H9 (cell line): ENCODE measurements at regions not wholly inside any gene's neighbourhood (a gene's known extent, or its start where the extent isn't known, plus 50 kb on each side); places are given as distances from the start of the nearest gene placed in this dataset.

Experiments used
- DNase-seq: peaks from one replicate; pipeline ENCODE4 v3.0.0-alpha.2; 2017
- H2AFZ ChIP-seq: one replicate; pipeline ENCODE4 v1.6.1; 2013; ENCODE audit warnings: mild to moderate bottlenecking, low read length, control low read depth, moderate library complexity
- H2AK5ac ChIP-seq: 2 replicates; pipeline ENCODE4 v1.6.1; 2013; ENCODE audit warnings: low read length, control low read depth, mixed read lengths; ENCODE audit not compliant: insufficient read length
- H2BK120ac ChIP-seq: one replicate; pipeline ENCODE4 v1.6.1; 2013; ENCODE audit warnings: low read depth, mild to moderate bottlenecking, low read length, control low read depth, inconsistent platforms; ENCODE audit not compliant: poor library complexity, severe bottlenecking
- H2BK12ac ChIP-seq: 2 replicates; pipeline ENCODE4 v1.6.1; 2013; ENCODE audit warnings: low read length, control low read depth, mixed read lengths, low read depth; ENCODE audit not compliant: insufficient read length
- H2BK15ac ChIP-seq: 2 replicates; pipeline ENCODE4 v1.6.1; 2013; ENCODE audit warnings: low read depth, low read length, control low read depth
- H2BK20ac ChIP-seq: one replicate; pipeline ENCODE4 v1.6.1; 2013; ENCODE audit warnings: low read depth, mild to moderate bottlenecking, low read length, control low read depth, inconsistent platforms; ENCODE audit not compliant: poor library complexity, severe bottlenecking
- H2BK5ac ChIP-seq: 2 replicates; pipeline ENCODE4 v1.6.1; 2013; ENCODE audit warnings: low read length, control low read depth, mixed read lengths; ENCODE audit not compliant: insufficient read length
- H3K14ac ChIP-seq: 2 replicates; pipeline ENCODE4 v1.6.1; 2013; ENCODE audit warnings: low read length, control low read depth; ENCODE audit not compliant: insufficient read depth
- H3K18ac ChIP-seq: 2 replicates; pipeline ENCODE4 v1.6.1; 2013; ENCODE audit warnings: low read depth, mild to moderate bottlenecking, mixed read lengths, low read length, control low read depth; ENCODE audit not compliant: insufficient read length
- H3K23ac ChIP-seq: 2 replicates; pipeline ENCODE4 v1.6.1; 2013; ENCODE audit warnings: low read length, control low read depth, mixed read lengths, low read depth; ENCODE audit not compliant: insufficient read length
- H3K23me2 ChIP-seq: 2 replicates; pipeline ENCODE4 v1.6.1; 2013; ENCODE audit warnings: low read depth, mild to moderate bottlenecking, mixed read lengths, low read length, control low read depth; ENCODE audit not compliant: insufficient read length, poor library complexity, severe bottlenecking
- H3K27ac ChIP-seq: 2 replicates; pipeline ENCODE4 v1.5.1; 2013; ENCODE audit warnings: low read length, control low read depth, mixed read lengths, low read depth; ENCODE audit not compliant: insufficient read length
- H3K27me3 ChIP-seq: 2 replicates; pipeline ENCODE4 v1.6.1; 2013; ENCODE audit warnings: low read length, control low read depth, inconsistent platforms; ENCODE audit not compliant: insufficient read depth
- H3K4ac ChIP-seq: 2 replicates; pipeline ENCODE4 v1.6.1; 2013; ENCODE audit warnings: low read depth, mild to moderate bottlenecking, control low read depth, inconsistent platforms, low read length, moderate library complexity
- H3K4me1 ChIP-seq: 2 replicates; pipeline ENCODE4 v1.6.1; 2013; ENCODE audit warnings: low read length, control low read depth, inconsistent platforms; ENCODE audit not compliant: insufficient read depth
- H3K4me2 ChIP-seq: 2 replicates; pipeline ENCODE4 v1.6.1; 2013; ENCODE audit warnings: low read length, control low read depth, mixed read lengths; ENCODE audit not compliant: insufficient read length, insufficient read depth
- H3K56ac ChIP-seq: 2 replicates; pipeline ENCODE4 v1.6.1; 2013; ENCODE audit warnings: low read depth, mild to moderate bottlenecking, mixed read lengths, low read length, control low read depth; ENCODE audit not compliant: insufficient read length
- H3K79me1 ChIP-seq: 2 replicates; pipeline ENCODE4 v1.6.1; 2013; ENCODE audit warnings: low read depth, mild to moderate bottlenecking, moderate library complexity, low read length, control low read depth, inconsistent platforms; ENCODE audit not compliant: insufficient read depth, poor library complexity, severe bottlenecking
- H3K79me2 ChIP-seq: 2 replicates; pipeline ENCODE4 v1.6.1; 2013; ENCODE audit warnings: low read length, control low read depth, inconsistent platforms; ENCODE audit not compliant: insufficient read depth
- H3K9ac ChIP-seq: 2 replicates; pipeline ENCODE4 v1.6.1; 2013; ENCODE audit warnings: low read length, control low read depth, mixed read lengths; ENCODE audit not compliant: insufficient read length; ENCODE audit errors: extremely low read depth
- H3K9me3 ChIP-seq: one replicate; pipeline ENCODE4 v1.6.1; 2013; ENCODE audit warnings: low read depth, low read length, inconsistent platforms; ENCODE audit not compliant: control insufficient read depth
- H3T11ph ChIP-seq: one replicate; pipeline ENCODE4 v1.6.1; 2013; ENCODE audit warnings: mild to moderate bottlenecking, low read length, control low read depth, inconsistent platforms
- H4K20me1 ChIP-seq: one replicate; pipeline ENCODE4 v1.6.1; 2013; ENCODE audit not compliant: control insufficient read depth, insufficient read length, insufficient read depth
- H4K5ac ChIP-seq: 2 replicates; pipeline ENCODE4 v1.6.1; 2013; ENCODE audit warnings: low read depth, mild to moderate bottlenecking, mixed read lengths, low read length, control low read depth; ENCODE audit not compliant: insufficient read length
- H4K8ac ChIP-seq: replicated peaks from 2 replicates; pipeline ENCODE4 v1.6.1; 2013; ENCODE audit warnings: low read length, control low read depth, mixed read lengths, low read depth; ENCODE audit not compliant: insufficient read length
- H4K91ac ChIP-seq: 2 replicates; pipeline ENCODE4 v1.6.1; 2013; ENCODE audit warnings: low read depth, mild to moderate bottlenecking, moderate library complexity, mixed read lengths, low read length, control low read depth; ENCODE audit not compliant: insufficient read length
- H3K27ac Mint-ChIP-seq, 3 experiments: 2 replicates in 2 of 3; 3 replicates in 1 of 3; pipeline ENCODE4 v1.8.0; 2020 to 2021; ENCODE audit warnings: mixed read lengths in 3 of 3, mild to moderate bottlenecking in 1 of 3, moderate library complexity in 1 of 3
- H3K27me3 Mint-ChIP-seq: 2 replicates; pipeline ENCODE4 v1.8.0; 2021; ENCODE audit warnings: low read depth, mild to moderate bottlenecking, moderate library complexity, mixed read lengths
- H3K36me3 Mint-ChIP-seq, 3 experiments: 2 replicates in 2 of 3; 3 replicates in 1 of 3; pipeline ENCODE4 v1.8.0; 2020 to 2021; ENCODE audit warnings: low read depth in 3 of 3, mixed read lengths in 3 of 3; ENCODE audit not compliant: insufficient read depth in 1 of 3
- H3K4me1 Mint-ChIP-seq, 2 experiments: 2 replicates each; pipeline ENCODE4 v1.8.0; 2020; ENCODE audit warnings: mixed read lengths in 2 of 2
- H3K4me3 Mint-ChIP-seq, 2 experiments: 2 replicates in 1 of 2; 3 replicates in 1 of 2; pipeline ENCODE4 v1.8.0; 2020 to 2021; ENCODE audit warnings: mild to moderate bottlenecking in 2 of 2, mixed read lengths in 2 of 2, moderate library complexity in 1 of 2
- H3K9me3 Mint-ChIP-seq, 2 experiments: 2 replicates in 1 of 2; 3 replicates in 1 of 2; pipeline ENCODE4 v1.8.0; 2020; ENCODE audit warnings: mild to moderate bottlenecking in 2 of 2, mixed read lengths in 2 of 2, moderate library complexity in 1 of 2
- CTCF ChIP-seq: fragments of 200-600 bp; sonication (generic); conservative IDR thresholded peaks from 3 replicates; pipeline ENCODE4 v1.8.0; 2021; ENCODE audit warnings: antibody characterized with exemption, mild to moderate bottlenecking
- WGBS: extraction: QIAGEN DNeasy Blood & Tissue Kit; methylation state at CpG from one replicate; pipeline ENCODE4 v1.1.7; 2013; ENCODE audit warnings: missing lambda C conversion rate, low lambda C conversion rate, mixed read lengths; ENCODE audit not compliant: insufficient read length; ENCODE audit errors: extremely low coverage; 5-methylcytosine and 5-hydroxymethylcytosine counted together

GRCh38 chr2:45305599-45305998 lies 296.3 kb upstream of the SIX2 start:
- Histone ChIP-seq H2BK5ac (no peak overlapping the region), H2BK15ac (no peak overlapping the region), H3K23ac (no peak overlapping the region), H3K14ac (no peak overlapping the region), H2AFZ (no peak overlapping the region), H3K79me2 (no peaks in the 10 kb centered on the region), H3K9ac (no peak overlapping the region), H3K23me2 (no peaks in the 10 kb centered on the region), H3T11ph (no peak overlapping the region), H2AK5ac (no peak overlapping the region), H4K8ac (no peak overlapping the region), H3K9me3 (no peaks in the 10 kb centered on the region), H4K91ac (no peak overlapping the region), H3K27ac (no peak overlapping the region), H4K5ac (no peak overlapping the region), H4K20me1 (no peaks in the 10 kb centered on the region), H2BK20ac (no peak overlapping the region), H3K79me1 (no peaks in the 10 kb centered on the region), H2BK12ac (no peak overlapping the region), H3K56ac (no peak overlapping the region), H3K4me1 (no peaks in the 10 kb centered on the region), H3K27me3 (no peaks in the 10 kb centered on the region), H3K4ac (no peak overlapping the region), H3K18ac (no peak overlapping the region), H3K4me2 (no peak overlapping the region), H2BK120ac (no peak overlapping the region)
- no peak for TF ChIP-seq CTCF
- peaks cover 2 to 3% of the 10 kb centered on the region in 2 experiments; a peak in 4 of 5 replicates for H3K9me3 Mint-ChIP-seq
- DNase-seq: no peak
- H3K36me3 Mint-ChIP-seq: peaks cover 0 to 3% (median 2%) of the 10 kb centered on the region in 3 experiments; a peak in 3 of 7 replicates
- peaks cover 10% of the 10 kb centered on the region for H3K27me3 Mint-ChIP-seq
- H3K4me3 Mint-ChIP-seq: no peak overlapping the region
- no CpG with 5 or more reads among the region's 3 CpGs for WGBS
- H3K4me1 Mint-ChIP-seq: peaks cover 12 to 13% of the 10 kb centered on the region in 2 experiments
- peak overlapping the region in 1 of 3 experiments; percentile 45; a peak in 1 of 7 replicates for H3K27ac Mint-ChIP-seq
